Right kidney (tissue), 1 donor: ENCODE measurements at regions not wholly inside any gene's neighbourhood (a gene's known extent, or its start where the extent isn't known, plus 50 kb on each side); places are given as distances from the start of the nearest gene placed in this dataset.
"Not testable (repeated sequence)": the region's sequence is repeated elsewhere in the genome, so short reads cannot be mapped to it uniquely, and the experiment has no call there.

ENCODE experiments used
- DNase-seq: peaks from one replicate; pipeline ENCODE4 v3.0.0-alpha.2; 2016

GRCh38 chr16:59604354-59604753 lies 870.2 kb upstream of the GOT2 start:
- DNase-seq = no peak

DNA sequence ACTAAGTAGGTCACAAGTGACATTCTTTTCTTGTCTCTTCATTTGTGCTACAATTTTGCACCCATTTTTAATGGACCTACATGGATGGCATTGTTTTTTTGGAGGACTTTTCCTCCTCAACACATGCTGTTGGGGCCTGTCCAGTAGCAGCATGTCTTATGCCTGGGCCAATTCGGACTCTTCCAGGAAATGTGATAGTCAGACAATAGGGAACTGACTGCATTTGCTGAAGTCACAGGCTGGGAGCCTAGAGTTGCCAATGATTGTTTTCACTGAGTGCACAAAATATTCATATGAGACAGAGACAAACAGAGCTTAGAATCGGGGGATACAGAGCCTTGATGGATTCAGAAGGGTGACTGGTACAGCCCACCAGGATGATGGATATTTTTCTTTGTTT lies 867.3 kb upstream of the GOT2 start:
- DNase-seq = no peak

- DNase-seq = no peak
Observed at GRCh38 chr16:59597269-59597668, 863.2 kb upstream of the GOT2 start.

DNA sequence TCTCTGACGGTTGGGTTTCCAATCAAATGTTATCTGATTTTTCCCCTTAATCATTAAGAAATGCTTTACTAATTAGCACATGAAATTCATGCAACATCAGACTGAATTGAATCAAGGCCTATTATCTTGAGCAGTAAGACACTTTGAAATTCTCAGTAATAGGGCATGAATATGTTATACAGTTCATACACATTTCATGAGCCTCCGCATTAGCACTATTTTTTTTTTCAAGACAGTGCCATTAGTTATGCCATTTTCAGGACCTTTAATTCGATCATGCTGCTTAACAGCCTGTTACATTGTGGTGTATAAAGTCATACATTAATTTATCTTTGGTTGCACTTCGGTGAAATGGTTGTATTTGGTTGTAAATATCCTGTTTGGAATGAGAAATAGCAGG lies 862.6 kb upstream of the GOT2 start:
- no peak for DNase-seq

DNA sequence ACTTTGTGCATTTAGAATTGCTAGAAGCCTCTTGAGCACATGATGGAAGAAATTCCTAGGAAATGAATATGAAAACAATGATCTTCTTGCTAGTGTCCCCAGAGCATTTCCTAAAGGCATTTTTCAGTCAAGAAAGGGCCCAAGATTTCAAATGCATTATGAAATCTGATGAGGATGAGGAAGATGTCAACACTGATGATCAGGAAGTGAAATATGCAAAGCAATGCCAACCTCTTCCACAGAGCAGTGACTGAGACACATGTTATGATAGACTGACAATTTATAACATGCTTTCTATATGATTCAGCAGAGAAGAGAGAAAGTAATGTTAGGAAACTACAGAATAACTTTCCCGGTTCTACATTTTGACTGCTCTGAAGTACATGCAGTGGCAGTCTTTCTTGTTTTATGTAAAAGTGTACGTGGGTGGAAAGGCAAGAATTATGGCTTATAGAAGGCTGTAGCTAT lies 859.1 kb upstream of the GOT2 start:
- no peak for DNase-seq

DNA sequence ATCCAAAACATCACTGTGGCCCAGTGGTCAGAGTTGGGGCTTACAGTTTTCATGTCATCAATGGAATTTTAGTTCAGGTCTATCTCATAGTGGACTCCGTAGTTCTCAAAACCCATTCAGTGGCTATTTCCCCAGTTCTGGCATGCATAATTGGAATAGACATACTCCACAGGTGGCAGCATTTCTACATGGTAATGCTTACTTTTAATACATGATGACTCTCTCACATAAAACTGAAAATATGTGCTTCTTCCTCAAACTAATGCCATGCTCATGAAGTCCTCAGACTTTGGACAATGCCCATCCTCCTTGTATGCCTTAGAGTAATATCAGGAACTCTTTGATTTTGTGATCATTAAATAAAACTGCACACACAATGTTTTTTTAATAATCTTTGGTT lies 857.4 kb upstream of the GOT2 start:
- DNase-seq = no peak

DNA sequence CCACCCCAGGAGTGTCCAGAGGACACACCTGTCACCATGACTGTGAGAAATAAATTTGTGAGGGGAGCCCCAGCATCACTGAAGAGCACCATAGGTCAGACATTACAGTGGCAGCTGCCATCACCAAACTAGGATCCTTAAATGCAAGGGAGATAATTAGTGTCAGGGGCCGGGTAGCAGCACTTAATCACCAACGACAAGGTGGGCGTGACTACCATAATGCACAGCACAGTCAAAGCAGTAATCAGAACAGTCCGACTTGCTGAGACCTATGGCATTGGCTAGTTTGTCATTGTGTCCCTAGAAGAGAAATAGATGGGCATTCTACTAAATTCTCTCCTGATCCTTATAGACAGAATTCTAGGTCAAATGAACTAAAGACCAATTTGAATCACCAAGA lies 856.7 kb upstream of the GOT2 start:
- DNase-seq = no peak

GRCh38 chr16:59586331-59586730 lies 852.2 kb upstream of the GOT2 start:
- no peak for DNase-seq

- DNase-seq = no peak
Observed at GRCh38 chr16:59574296-59574695, 840.2 kb upstream of the GOT2 start.

GRCh38 chr16:59573528-59574271 lies 839.6 kb upstream of the GOT2 start:
- no peak for DNase-seq

GRCh38 chr16:59567496-59567895 lies 833.4 kb upstream of the GOT2 start:
- no peak for DNase-seq

GRCh38 chr16:59566446-59566845 lies 832.3 kb upstream of the GOT2 start:
- DNase-seq = no peak

- no peak for DNase-seq
Observed at GRCh38 chr16:59558679-59559078, 824.6 kb upstream of the GOT2 start.

GRCh38 chr16:59552164-59552563 lies 818.0 kb upstream of the GOT2 start:
- no peak for DNase-seq

- DNase-seq = no peak
Observed at GRCh38 chr16:59545721-59546120, 811.6 kb upstream of the GOT2 start.

DNA sequence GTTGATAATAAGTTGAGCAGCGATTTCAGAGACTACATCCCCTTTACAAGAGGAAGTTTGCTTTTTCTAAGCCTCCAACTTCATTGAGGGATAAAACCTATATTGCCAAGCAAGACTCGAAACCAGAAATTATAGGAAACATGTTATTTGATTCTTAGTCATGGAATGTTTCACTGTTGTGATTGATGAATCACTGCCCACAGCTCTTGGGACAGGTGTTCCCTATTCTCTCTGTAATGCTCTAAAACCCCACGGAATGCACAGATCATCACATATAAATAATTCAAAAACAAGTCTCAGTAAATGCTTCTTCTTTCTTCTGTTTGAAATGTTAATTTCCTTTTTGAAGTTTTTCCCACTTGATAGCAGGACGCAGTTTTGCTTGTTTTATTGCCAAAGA lies 809.5 kb upstream of the GOT2 start:
- DNase-seq = no peak

DNA sequence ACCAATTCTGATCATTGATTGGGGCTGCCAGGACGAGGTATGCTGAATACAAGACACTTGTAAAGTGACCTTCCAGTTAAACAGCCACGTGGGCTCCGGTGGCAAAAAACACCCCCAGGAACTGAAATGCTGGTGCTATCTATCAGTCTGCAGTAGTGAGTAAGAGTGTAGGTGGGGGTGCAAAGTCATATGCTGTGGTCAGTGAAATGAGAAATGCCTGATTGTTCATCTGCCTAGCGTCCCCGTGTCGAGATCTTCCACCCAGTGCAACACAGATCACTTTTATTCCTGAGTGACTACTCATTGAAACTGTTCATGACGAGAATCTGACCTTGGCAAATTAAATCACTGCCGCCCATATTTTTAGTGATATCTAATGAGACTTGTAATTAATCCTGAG lies 806.5 kb upstream of the GOT2 start:
- DNase-seq = no peak

DNA sequence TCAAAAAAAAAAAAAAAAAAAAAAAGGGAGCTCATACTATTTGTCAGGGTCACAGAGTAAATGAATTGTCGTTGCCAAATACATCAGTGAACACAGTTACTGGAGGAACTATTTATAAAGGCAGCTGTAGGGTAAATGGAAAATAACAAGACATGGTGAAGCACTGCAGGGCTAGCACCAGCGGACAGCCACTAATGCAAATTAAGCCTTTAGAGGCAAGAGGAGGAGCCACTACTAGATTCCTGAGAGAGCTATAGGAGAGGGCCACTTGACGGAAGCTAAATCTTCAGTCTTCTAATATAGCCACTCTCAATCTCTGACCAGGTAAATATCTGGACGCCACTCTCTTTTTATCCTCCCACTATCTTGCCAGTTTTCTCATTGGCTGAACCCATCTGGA lies 801.2 kb upstream of the GOT2 start:
- DNase-seq = no peak

DNA sequence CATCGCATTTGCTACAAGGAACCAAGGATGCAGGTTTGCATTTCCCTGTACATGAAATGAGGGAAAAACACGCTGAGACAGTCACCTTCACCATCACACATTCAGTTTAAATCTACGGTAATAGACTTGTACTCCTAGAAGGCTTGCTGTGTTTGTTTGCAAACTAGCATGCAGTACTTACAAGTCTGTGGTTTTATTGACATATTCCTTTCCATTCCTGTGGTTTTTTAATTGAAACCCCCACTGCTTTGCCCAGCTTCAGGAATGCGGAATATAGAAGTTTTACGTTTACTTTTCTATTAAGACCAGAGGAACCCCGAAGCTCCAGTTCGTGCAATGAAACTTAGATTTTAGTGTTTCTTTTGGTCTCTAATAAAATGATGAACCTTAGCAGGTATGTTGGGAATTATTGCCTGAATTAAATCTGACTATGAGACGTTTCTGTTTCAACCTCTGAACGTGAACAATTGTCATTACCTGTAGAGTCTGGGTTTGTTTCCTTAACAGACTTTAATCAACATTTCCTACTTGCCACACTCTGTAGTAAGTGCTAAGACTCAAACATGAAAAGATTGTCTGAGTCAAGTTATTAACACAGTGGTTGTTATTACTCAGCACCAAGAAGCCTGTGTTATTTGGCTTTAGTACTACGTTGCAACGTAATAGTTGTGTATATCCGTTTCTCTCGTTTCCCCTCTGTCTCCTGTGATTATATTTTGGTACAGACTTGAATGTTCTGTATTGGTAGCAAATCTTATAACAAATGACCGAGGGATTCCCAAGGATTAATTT lies 793.3 kb upstream of the GOT2 start:
- DNase-seq = no peak

DNA sequence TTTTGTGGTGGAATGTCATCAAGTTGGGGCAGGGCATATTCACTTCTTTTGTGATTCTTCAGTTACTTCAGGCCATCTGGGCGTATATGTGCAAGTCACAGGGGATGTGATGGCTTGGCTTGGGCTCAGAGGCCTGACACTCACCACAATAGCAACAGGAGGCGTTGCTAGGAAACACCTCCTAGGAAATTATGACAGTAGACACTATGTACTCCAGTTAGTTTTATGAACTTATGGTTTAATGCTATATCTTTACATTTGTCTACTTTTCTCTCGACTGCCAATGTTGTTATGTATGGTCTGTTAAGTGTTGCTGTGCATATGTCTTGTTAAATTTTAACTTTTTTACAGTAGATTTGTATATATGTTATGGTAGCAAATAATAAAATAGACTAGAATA lies 788.7 kb upstream of the GOT2 start:
- no peak for DNase-seq

DNA sequence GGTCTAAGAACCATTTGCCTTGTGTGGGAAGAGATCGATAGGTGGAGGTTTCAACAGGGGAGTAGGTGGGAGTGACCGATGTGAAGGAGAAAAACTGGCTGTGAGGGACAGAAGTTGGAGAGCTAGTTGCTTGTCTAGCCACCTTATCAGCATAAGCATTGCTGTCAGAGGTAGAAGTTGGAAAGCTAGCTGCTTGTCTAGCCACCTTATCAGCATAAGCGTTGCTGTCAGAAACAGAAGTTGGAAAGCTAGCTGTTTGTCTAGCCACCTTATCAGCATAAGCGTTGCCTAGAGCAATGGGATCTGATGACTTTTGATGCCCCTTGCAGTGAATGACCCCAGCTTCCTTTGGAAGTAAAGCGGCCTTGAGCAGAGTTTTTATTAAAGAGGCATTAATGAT lies 784.6 kb upstream of the GOT2 start:
- not testable (repeated sequence) for DNase-seq

DNA sequence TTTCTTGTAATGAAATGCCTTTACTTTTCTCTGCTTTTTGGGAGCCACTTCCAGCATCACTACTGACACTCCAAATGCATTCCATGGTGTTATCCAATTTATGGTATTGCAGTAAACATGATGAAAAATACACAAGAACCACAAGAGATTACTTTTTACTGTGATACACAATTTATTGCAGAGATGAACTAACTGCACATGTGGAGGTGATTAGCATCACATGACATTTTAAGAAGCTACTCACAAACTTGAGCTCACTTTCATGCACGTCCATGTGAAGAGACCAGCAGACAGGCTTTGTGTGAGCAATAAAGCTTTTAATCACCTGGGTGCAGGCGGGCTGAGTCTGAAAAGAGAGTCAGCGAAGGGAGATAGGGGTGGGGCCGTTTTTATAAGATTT lies 780.5 kb upstream of the GOT2 start:
- DNase-seq = no peak

GRCh38 chr16:59510008-59510424 lies 775.9 kb upstream of the GOT2 start:
- DNase-seq = no peak

- no peak for DNase-seq
Observed at GRCh38 chr16:59500601-59501000, 766.5 kb upstream of the GOT2 start.
